NCI-H748 treated with DMSO at 0.1 percent for 48 hours (cell line): ENCODE measurements at regions not wholly inside any gene's neighbourhood (a gene's known extent, or its start where the extent isn't known, plus 50 kb on each side); places are given as distances from the start of the nearest gene placed in this dataset.
"Not testable (repeated sequence)": the region's sequence is repeated elsewhere in the genome, so short reads cannot be mapped to it uniquely, and the experiment has no call there.

Experiments used
- DNase-seq: peaks from one replicate; lab custom pipeline; 2025; lab: John Stamatoyannopoulos, UW

DNA sequence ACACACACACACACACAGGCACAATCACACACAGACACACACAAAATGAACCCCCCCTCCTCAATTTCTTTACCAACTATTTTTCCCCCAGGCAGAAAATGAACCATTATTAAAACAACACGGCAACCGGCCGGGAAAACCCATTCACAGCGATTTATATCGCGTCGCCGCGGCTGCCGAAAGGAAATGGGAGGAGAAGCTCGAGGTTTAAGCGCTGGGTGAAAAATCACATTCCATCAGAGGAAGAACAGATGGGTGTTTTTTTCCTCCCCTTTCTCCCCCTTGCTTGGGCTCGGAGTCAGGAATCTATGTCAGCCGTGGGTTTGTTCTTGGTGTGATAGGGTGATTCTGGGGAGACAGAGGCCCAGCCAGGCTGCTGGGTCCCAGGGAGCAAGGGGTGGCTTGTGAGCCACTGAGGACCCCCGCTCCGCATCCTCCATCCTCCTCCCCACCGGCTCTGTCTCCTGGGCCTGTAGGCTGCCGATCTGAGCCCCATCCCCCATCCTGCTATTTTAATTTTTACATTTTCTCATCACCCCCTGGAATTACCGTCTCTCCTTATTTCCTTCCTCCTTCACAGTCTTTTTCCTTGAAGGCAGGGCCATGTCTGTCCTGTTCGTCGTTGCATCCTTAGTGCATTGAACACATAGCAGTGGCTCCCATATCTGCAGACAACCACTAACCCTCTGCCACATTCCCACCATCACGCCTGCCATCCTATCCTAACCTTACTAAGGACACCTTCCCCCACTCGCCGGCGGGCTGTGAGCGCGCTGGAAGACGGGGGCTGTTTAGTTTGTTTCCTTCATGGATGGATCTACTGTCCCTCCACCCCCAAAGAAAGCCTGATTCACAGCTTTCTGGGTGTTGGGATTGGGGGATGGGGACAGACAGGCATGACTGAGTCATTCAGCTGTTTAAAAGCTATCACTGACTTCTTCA, 137.7 kb downstream of the CRLF3 start:
- not testable (repeated sequence) for DNase-seq

GRCh38 chr17:30682280-30682679, 142.2 kb downstream of the CRLF3 start:
- DNase-seq = not testable (repeated sequence)

DNA sequence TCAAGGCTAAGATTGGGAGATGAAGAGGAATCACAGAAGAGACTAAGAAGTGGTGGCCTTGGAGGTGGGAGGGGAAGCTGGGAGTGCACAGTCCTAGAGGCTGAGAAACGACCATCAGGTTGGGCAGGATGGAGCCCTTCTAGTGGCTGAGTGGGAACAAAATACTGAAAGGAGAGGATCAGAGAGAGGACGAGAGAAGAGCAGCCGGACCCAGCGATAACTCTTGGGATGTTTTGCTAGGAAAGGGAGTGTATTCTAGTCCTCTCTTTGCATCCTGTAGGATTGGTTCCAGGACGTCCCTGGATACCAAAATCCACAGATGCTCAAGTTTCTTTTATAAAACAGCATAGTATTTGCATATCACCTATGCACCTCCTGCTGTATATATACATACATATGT, 143.8 kb downstream of the CRLF3 start:
- DNase-seq = not testable (repeated sequence)

DNA sequence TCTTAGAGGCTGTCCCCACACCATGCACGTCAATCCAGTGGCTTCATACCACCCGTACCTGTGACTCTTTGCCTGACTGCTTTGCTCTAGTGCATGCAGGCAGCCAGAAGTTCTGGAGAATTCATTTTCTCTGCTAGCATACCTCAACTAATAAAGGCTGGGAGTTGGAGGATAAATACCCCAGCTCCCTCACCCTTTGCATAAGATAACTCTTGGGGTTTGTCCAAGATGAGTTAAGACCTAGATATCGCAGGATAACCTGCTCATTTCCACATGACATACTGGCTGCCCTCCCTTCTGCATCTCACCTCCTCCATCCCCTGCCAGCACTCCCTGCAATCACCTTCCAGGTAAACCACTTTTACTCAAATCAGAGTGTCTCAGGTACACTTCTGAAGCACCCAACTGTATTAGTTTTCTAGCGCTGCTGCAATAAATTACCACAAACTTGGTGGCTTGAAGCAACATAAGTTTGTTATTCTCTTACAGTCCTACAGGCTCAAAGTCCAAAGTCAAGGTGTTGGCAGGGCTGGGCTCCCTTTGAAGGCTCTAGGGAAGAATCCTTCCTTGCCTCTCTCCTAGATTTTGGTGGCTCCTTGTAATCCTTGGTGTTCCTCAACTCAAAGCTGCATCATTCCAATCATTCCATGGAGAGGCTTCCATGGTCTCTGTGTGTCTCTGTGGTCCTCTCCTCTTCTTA, 146.8 kb downstream of the CRLF3 start:
- no peak for DNase-seq

GRCh38 chr17:30675777-30676492, 148.6 kb downstream of the CRLF3 start:
- DNase-seq = not testable (repeated sequence)

- DNase-seq = not testable (repeated sequence)
These were observed 155.3 kb downstream of the CRLF3 start for GRCh38 chr17:30669217-30669649.

DNA sequence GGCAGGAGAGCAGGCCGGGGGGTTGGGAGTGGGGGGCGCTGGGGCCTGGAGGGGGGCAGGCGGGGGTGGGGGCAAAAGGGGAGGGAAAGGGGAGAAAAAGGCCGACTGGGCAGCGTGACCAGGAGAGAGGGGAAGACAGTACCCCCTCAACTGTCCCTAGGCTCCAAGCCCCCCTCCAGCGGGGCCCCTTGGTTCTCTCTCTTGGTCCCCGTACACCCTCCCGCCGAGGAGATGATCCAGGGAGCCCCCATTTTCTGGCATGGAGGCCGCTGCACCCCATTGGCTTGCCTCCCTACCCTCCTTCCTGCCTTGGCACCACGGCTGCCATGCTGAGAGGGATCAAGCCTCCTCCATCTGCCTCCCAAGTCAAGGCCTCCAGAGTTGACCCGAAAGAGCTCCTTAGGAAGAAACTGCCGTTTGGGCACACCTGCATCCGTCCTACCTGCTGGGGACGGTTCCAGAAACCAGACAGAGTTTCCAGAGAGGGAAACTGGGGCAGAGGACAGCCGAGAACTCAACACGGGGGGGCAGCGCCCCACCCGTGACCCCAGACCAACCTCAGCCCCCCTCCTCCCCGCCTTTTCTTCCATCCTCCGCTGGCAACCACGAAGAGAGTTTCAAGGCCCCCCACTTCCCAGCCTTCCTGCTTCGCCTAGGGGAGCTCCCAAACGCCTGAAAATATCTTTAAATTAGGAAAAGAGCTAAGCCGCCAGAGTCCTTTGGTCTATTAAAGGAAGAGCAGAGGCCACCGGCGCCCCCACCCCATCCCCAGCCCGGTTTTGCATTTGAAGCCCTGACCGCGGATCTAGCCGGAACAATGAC, 155.9 kb downstream of the CRLF3 start:
- DNase-seq = not testable (repeated sequence)

- DNase-seq = peak; percentile 5
These were observed 156.7 kb downstream of the CRLF3 start for GRCh38 chr17:30667657-30668359.

- DNase-seq = not testable (repeated sequence)
These were observed 157.4 kb downstream of the CRLF3 start for GRCh38 chr17:30666838-30667656.

DNA sequence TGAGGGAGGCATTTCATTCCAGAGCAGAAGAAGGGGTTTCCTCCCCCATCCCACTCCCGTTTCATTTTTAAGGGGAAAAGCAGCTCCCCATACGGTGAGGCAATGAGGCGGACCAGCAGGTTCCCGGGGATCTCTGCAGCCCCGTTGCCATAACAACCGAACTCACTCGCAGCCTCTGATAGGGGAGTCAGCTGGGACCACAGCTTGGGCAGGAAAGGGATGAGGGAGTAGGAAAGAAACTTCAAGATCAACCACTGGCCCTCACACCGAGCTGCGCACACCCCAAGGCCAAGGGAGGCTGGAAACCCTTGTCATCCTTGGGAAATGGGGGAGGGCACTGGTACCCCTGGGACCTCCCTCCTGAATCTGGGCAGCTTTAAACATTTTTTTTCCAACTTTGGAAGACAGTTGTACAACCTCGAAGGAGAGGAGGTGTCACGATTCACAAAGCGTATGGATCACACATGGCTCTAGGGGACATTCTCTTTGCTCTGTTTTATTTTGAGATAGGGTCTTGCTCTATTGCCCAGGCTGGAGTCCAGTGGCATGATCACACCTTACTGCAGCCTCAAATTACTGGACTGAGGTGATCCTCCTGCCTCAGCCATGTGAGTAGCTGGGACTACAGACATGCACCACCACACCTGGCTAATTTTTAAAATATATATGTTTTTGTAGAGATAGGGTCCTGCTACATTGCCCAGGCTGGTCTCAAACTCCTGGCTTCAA, 160.6 kb downstream of the CRLF3 start:
- DNase-seq = peak; percentile 24

DNA sequence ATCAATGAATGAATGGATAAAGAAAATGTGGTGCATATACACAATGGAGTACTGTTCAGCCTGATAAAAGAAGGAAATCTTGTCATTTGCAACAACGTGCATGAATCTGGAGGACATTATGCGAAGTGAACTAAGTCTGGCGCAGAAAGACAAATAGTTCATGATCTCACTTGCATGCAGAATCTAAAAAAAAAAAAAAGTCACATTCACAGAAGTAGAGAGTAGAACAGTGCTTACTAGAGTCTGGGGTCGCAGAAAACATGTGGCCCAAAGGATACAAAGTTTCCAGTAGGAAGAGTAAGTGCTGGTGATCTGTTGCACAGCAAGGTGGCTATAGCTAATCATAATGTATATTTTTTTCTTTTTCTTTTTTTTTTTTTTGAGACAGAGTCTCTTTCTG, 167.3 kb downstream of the CRLF3 start:
- not testable (repeated sequence) for DNase-seq

GRCh38 chr17:30653038-30653437, 171.5 kb downstream of the CRLF3 start:
- not testable (repeated sequence) for DNase-seq

- DNase-seq = not testable (repeated sequence)
These were observed 172.9 kb downstream of the GOSR1 start for GRCh38 chr17:30650149-30650548.

GRCh38 chr17:30648015-30648620, 170.9 kb downstream of the GOSR1 start:
- DNase-seq = not testable (repeated sequence)

- DNase-seq = not testable (repeated sequence)
These were observed 168.7 kb downstream of the GOSR1 start for GRCh38 chr17:30645875-30646274.

DNA sequence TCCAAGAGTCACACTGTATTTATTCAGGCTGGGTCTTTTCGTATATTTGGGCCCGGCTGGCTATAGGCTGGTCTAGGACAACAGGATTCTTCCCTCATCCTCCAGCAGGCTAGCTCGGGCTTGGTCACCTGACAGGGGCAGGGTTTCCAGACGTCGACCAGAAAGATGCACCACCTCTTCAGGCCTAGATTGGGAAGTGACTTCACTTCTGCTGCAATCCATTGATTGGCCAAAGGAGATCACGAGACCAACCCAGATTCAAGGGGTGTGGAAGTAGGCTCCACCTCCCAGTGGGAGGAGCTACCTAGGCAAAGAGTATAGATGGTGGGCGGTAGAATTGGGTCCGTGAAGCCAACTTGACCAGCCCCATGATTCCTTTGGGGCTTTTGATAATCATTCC, 167.5 kb downstream of the GOSR1 start:
- not testable (repeated sequence) for DNase-seq

GRCh38 chr17:30644287-30644686, 167.1 kb downstream of the GOSR1 start:
- not testable (repeated sequence) for DNase-seq

DNA sequence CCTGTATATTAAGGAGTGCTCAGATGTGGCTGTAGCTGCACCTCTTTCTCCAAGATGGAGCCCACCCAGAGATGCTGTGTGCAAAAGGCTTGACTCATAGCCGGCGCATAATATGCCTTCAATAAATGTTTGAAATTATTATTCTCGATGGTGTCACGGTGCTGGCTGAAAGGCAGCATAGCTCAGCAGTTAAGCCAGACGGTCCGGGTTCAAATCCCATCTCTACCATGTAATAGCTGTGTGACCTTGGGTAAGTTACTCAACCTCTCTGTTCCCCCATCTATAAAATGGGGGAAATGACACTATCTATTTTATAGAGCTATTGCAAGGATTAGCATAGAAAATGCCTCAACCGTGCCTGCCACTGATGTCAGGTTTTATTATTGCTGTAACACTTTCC, 164.2 kb downstream of the GOSR1 start:
- DNase-seq = not testable (repeated sequence)

DNA sequence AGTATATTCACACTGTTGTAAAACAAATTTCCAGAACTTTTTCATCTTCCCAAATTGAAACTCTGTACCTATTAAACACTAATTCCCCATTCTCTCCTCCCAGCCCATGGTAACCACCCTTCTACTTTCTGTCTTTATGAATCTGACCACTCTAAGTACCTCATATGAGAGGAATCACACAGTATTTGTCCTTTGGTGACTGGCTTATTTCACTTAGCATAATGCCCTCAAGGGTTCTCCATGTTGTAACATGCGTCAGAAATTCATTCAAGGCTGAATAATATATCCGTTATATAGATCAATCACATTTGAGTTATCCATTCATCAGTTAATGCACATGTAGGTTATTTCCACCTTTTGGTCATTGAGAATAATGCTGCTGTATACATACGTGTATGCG, 162.2 kb downstream of the GOSR1 start:
- DNase-seq = not testable (repeated sequence)
